ENCODE measurements at regions not wholly inside any gene's neighbourhood (a gene's known extent, or its start where the extent isn't known, plus 50 kb on each side); places are given as distances from the start of the nearest gene placed in this dataset.

GRCh38 chr6:92762443-92763273 lies 656.7 kb downstream of the EPHA7 start:
- no peak for ATAC-seq
- no peak for DNase-seq
- intact Hi-C loops (cut with DNase I, micrococcal nuclease) = no loop called here

GRCh38 chr6:92759178-92759577 lies 660.2 kb downstream of the EPHA7 start:
- DNase-seq = no peak
- no peak for ATAC-seq
- intact Hi-C loops (cut with DNase I, micrococcal nuclease) = no loop called here

GRCh38 chr6:92757925-92758324 lies 661.4 kb downstream of the EPHA7 start:
- ATAC-seq (no peak), DNase-seq (no peak)
- intact Hi-C loops (cut with DNase I, micrococcal nuclease) = no loop called here

- intact Hi-C loops (cut with DNase I, micrococcal nuclease) = no loop called here
These were observed 662.4 kb downstream of the EPHA7 start for GRCh38 chr6:92756912-92757311.

GRCh38 chr6:92753956-92754355 lies 665.4 kb downstream of the EPHA7 start:
- DNase-seq (no peak), ATAC-seq (no peak)
- intact Hi-C loops (cut with DNase I, micrococcal nuclease) = no loop called here

More at GRCh38 chr6:92756912-92757311, 662.4 kb downstream of the EPHA7 start:
- DNase-seq (no peak), ATAC-seq (no peak)

GRCh38 chr6:92752114-92752513 lies 667.2 kb downstream of the EPHA7 start:
- intact Hi-C loops (cut with DNase I, micrococcal nuclease) = no loop called here
- no peak for ATAC-seq
- no peak for DNase-seq

- intact Hi-C loops (cut with DNase I, micrococcal nuclease) = no loop called here
- ATAC-seq = no peak
- DNase-seq = no peak
These were observed 671.2 kb downstream of the EPHA7 start for GRCh38 chr6:92748131-92748530.

GRCh38 chr6:92737983-92738382 lies 681.4 kb downstream of the EPHA7 start:
- intact Hi-C loops (cut with DNase I, micrococcal nuclease) = no loop called here

GRCh38 chr6:92723390-92723931 lies 695.9 kb downstream of the EPHA7 start:
- intact Hi-C loops (cut with DNase I, micrococcal nuclease) = no loop called here
- DNase-seq (no peak), ATAC-seq (no peak)

More at GRCh38 chr6:92737983-92738382, 681.4 kb downstream of the EPHA7 start:
- DNase-seq (no peak), ATAC-seq (no peak)

- intact Hi-C loops (cut with DNase I, micrococcal nuclease) = no loop called here
- DNase-seq = no peak
- ATAC-seq = no peak
These were observed 699.6 kb downstream of the EPHA7 start for GRCh38 chr6:92719773-92720172.

- DNase-seq (no peak), ATAC-seq (no peak)
- intact Hi-C loops (cut with DNase I, micrococcal nuclease) = no loop called here
These were observed 702.7 kb downstream of the EPHA7 start for GRCh38 chr6:92716638-92717037.

GRCh38 chr6:92715991-92716390 lies 703.4 kb downstream of the EPHA7 start:
- intact Hi-C loops (cut with DNase I, micrococcal nuclease) = no loop called here
- ATAC-seq (no peak), DNase-seq (no peak)

GRCh38 chr6:92714346-92714745 lies 705.0 kb downstream of the EPHA7 start:
- intact Hi-C loops (cut with DNase I, micrococcal nuclease) = no loop called here
- ATAC-seq (no peak), DNase-seq (no peak)

- DNase-seq = no peak
- intact Hi-C loops (cut with DNase I, micrococcal nuclease) = no loop called here
- no peak for ATAC-seq
These were observed 709.3 kb downstream of the EPHA7 start for GRCh38 chr6:92710048-92710447.

- intact Hi-C loops (cut with DNase I, micrococcal nuclease) = no loop called here
- no peak for ATAC-seq
- no peak for DNase-seq
These were observed 710.4 kb downstream of the EPHA7 start for GRCh38 chr6:92708945-92709344.

- intact Hi-C loops (cut with DNase I, micrococcal nuclease) = no loop called here
These were observed 711.1 kb downstream of the EPHA7 start for GRCh38 chr6:92708270-92708669.

GRCh38 chr6:92706976-92707375 lies 712.4 kb downstream of the EPHA7 start:
- DNase-seq (no peak), ATAC-seq (no peak)
- intact Hi-C loops (cut with DNase I, micrococcal nuclease) = no loop called here

More at GRCh38 chr6:92708270-92708669, 711.1 kb downstream of the EPHA7 start:
- ATAC-seq = no peak
- no peak for DNase-seq

- ATAC-seq (no peak), DNase-seq (no peak)
- intact Hi-C loops (cut with DNase I, micrococcal nuclease) = no loop called here
These were observed 717.8 kb downstream of the EPHA7 start for GRCh38 chr6:92701425-92702096.

GRCh38 chr6:92700411-92700810 lies 718.9 kb downstream of the EPHA7 start:
- intact Hi-C loops (cut with DNase I, micrococcal nuclease) = no loop called here
- no peak for DNase-seq
- ATAC-seq = no peak

GRCh38 chr6:92690997-92691599 lies 728.3 kb downstream of the EPHA7 start:
- ATAC-seq (no peak), DNase-seq (no peak)
- intact Hi-C loops (cut with DNase I, micrococcal nuclease) = no loop called here
